OCI-LY7 (cell line): ENCODE measurements at regions not wholly inside any gene's neighbourhood (a gene's known extent, or its start where the extent isn't known, plus 50 kb on each side); places are given as distances from the start of the nearest gene placed in this dataset.
"Not testable (repeated sequence)": the region's sequence is repeated elsewhere in the genome, so short reads cannot be mapped to it uniquely, and the experiment has no call there.

Source experiments
- EZH2phosphoT487 ChIP-seq: fragments of 200-600 bp; sonication (generic); IDR thresholded peaks from 2 replicates; pipeline ENCODE4 v1.6.1; 2018; ENCODE audit warnings: low read depth, borderline replicate concordance, mild to moderate bottlenecking, mixed run types, antibody characterized with exemption, low read length, moderate library complexity, mixed read lengths
- TF ChIP-seq, protein P1 (sequence below): fragments of 200-600 bp; sonication (generic); conservative IDR thresholded peaks from 2 replicates; pipeline ENCODE4 v1.5.1; 2014; ENCODE audit warnings: mild to moderate bottlenecking, antibody characterized with exemption, low read length, moderate library complexity, mixed read lengths

- TF ChIP-seq, protein P1, sequence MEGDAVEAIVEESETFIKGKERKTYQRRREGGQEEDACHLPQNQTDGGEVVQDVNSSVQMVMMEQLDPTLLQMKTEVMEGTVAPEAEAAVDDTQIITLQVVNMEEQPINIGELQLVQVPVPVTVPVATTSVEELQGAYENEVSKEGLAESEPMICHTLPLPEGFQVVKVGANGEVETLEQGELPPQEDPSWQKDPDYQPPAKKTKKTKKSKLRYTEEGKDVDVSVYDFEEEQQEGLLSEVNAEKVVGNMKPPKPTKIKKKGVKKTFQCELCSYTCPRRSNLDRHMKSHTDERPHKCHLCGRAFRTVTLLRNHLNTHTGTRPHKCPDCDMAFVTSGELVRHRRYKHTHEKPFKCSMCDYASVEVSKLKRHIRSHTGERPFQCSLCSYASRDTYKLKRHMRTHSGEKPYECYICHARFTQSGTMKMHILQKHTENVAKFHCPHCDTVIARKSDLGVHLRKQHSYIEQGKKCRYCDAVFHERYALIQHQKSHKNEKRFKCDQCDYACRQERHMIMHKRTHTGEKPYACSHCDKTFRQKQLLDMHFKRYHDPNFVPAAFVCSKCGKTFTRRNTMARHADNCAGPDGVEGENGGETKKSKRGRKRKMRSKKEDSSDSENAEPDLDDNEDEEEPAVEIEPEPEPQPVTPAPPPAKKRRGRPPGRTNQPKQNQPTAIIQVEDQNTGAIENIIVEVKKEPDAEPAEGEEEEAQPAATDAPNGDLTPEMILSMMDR, result not testable (repeated sequence)
- TF ChIP-seq EZH2phosphoT487, result not testable (repeated sequence)
These were observed 138.1 kb upstream of the KCND3 start for GRCh38 chr1:112127606-112128005.
